ENCODE measurements at regions not wholly inside any gene's neighbourhood (a gene's known extent, or its start where the extent isn't known, plus 50 kb on each side); places are given as distances from the start of the nearest gene placed in this dataset.

GRCh38 chr1:108072776-108073175 lies 107.8 kb upstream of the VAV3 start:
- TF ChIP-seq, protein P1, sequence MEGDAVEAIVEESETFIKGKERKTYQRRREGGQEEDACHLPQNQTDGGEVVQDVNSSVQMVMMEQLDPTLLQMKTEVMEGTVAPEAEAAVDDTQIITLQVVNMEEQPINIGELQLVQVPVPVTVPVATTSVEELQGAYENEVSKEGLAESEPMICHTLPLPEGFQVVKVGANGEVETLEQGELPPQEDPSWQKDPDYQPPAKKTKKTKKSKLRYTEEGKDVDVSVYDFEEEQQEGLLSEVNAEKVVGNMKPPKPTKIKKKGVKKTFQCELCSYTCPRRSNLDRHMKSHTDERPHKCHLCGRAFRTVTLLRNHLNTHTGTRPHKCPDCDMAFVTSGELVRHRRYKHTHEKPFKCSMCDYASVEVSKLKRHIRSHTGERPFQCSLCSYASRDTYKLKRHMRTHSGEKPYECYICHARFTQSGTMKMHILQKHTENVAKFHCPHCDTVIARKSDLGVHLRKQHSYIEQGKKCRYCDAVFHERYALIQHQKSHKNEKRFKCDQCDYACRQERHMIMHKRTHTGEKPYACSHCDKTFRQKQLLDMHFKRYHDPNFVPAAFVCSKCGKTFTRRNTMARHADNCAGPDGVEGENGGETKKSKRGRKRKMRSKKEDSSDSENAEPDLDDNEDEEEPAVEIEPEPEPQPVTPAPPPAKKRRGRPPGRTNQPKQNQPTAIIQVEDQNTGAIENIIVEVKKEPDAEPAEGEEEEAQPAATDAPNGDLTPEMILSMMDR (IDR thresholded peaks at IDR 0.05; ENCODE audit: insufficient read depth, low read depth, low read length, missing control alignments), result no peak
- H3K4me3 ChIP-seq (ENCODE audit: low read depth, low read length), result no peak overlapping the region
- DNase-seq (ENCODE audit: low read depth), result no peak

DNA sequence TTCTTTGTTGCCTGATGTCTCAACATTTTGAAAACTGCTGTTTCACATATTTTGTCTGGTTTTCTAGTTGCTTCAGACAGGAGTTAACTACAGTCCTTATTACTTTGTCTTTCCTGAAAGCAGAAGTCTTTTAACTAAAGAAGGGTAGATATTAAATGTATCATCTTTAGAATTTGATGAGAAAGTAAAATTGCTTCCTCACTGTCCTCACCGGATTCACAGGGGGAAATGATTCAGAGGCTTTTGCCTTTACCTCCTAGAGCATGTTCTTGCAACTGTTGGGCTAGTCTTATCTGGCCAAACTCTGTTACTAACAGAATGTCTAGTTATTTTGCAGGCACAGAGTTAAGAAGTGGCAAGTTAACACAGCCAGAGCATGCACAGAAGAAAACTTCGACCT lies 107.2 kb upstream of the VAV3 start:
- H3K4me3 ChIP-seq (ENCODE audit: low read depth, low read length), result no peak overlapping the region
- TF ChIP-seq, protein P1 (IDR thresholded peaks at IDR 0.05; ENCODE audit: insufficient read depth, low read depth, low read length, missing control alignments), result no peak
- DNase-seq (ENCODE audit: low read depth), result no peak

- H3K4me3 ChIP-seq (ENCODE audit: low read depth, low read length), result no peak overlapping the region
- TF ChIP-seq, protein P1 (IDR thresholded peaks at IDR 0.05; ENCODE audit: insufficient read depth, low read depth, low read length, missing control alignments), result no peak
- DNase-seq (ENCODE audit: low read depth), result peak; percentile 20
These were observed 106.6 kb upstream of the VAV3 start for GRCh38 chr1:108071601-108072000.

DNA sequence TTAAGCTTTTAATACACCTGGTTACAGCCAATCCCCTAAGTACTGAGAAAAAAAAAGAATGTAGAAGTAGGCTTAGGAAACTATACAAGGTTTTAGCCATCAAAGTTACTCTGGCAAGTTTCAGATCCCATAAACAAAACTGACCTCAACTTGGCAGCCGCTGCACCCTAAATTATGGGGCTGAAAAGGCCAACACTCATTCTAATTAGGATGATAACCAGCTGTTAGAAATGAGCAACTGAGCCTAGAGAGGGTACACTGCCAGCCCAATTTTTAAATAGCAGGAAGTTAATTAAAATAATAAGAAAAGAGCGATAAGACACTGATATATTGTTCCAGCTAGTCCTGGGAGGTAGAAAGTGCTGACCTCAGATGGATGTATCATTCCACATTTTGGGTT lies 105.7 kb upstream of the VAV3 start:
- TF ChIP-seq, protein P1 (IDR thresholded peaks at IDR 0.05; ENCODE audit: insufficient read depth, low read depth, low read length, missing control alignments), result no peak
- H3K4me3 ChIP-seq (ENCODE audit: low read depth, low read length), result no peak overlapping the region
- DNase-seq (ENCODE audit: low read depth), result no peak

- no peak overlapping the region for H3K4me3 ChIP-seq (ENCODE audit: low read depth, low read length)
- TF ChIP-seq, protein P1 (IDR thresholded peaks at IDR 0.05; ENCODE audit: insufficient read depth, low read depth, low read length, missing control alignments), result no peak
- no peak for DNase-seq (ENCODE audit: low read depth)
These were observed 103.0 kb upstream of the VAV3 start for GRCh38 chr1:108067884-108068540.

DNA sequence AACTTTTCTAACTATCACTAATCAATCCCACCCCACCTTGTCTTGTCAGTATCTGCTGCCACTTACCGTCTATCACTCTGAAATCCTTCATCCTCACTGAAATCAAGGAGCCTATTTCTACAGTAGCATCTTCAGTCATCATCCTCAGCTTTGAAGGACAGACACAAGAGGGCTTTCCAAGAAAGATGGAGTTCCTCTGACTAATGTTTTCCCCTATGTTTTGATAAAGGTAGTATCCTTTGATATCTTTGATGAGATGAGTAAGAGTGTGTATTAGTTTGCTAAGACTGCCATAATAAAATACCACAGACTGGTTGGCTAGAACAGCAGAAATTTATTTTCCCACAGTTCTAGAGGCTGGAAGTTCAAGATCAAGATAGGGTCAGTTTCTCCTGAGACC lies 101.8 kb upstream of the VAV3 start:
- TF ChIP-seq, protein P1 (IDR thresholded peaks at IDR 0.05; ENCODE audit: insufficient read depth, low read depth, low read length, missing control alignments), result no peak
- DNase-seq (ENCODE audit: low read depth), result no peak
- no peak overlapping the region for H3K4me3 ChIP-seq (ENCODE audit: low read depth, low read length)

DNA sequence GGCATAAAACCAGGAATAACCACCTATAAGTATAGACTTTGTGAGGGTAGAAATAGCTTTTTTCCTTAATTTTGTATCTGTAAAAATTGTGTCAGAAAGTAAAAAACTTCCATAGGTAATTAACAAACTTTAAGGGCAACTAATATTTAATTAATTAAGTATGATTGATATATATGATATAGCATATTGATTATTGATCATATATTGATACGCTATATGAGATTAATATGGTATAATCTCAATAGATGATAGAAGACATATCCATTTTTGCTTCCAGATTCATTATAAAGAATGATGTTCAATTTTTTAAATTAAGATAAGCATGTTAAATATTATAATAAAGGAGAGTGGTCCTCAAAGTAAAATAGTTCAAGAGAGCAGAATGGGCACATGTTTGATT lies 99.3 kb upstream of the VAV3 start:
- no peak overlapping the region for H3K4me3 ChIP-seq (ENCODE audit: low read depth, low read length)
- TF ChIP-seq, protein P1 (IDR thresholded peaks at IDR 0.05; ENCODE audit: insufficient read depth, low read depth, low read length, missing control alignments), result no peak
- no peak for DNase-seq (ENCODE audit: low read depth)

All from GM12865 (cell line).